AG09319 (cell line): ENCODE measurements at regions not wholly inside any gene's neighbourhood (a gene's known extent, or its start where the extent isn't known, plus 50 kb on each side); places are given as distances from the start of the nearest gene placed in this dataset.

Experiments used
- DNase-seq: peaks from one replicate; pipeline ENCODE4 v3.0.0-alpha.2; 2010; ENCODE audit warnings: low read depth; ENCODE audit errors: extremely low read depth
- TF ChIP-seq, protein P1 (sequence below): IDR thresholded peaks from 2 replicates; pipeline ENCODE4 v1.5.1; 2011; ENCODE audit warnings: low read depth, mild to moderate bottlenecking, inconsistent platforms, low read length, moderate library complexity

DNA sequence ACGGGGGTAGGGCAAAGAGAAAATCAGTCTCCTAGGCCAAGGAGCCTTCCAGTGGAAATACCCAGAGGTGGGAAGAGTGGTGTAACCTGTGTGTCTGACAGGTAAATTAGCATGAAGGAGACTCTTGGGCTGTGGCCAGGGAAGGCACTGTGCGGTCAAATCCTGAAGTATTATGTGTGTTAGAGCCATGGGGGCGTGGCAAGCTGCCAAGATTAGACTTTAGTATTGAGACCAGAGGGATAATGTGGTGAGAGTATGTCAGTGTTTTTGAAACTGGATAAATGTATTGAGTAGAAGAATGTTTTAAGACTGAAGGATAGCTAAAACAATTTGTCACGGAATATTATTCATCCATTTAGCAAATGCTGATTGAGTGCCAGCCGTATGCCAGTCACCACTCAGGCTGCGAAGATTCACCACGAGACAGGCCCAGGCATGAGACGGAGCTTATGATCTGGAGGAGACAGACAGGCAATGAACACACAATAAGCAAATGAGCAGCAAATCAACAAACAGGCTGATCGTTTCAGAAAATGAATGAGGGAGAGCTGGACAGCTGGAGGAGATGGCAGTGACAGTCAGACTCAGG is 445.9 kb downstream of the MCTP2 start:
- DNase-seq = no peak
- TF ChIP-seq, protein P1, sequence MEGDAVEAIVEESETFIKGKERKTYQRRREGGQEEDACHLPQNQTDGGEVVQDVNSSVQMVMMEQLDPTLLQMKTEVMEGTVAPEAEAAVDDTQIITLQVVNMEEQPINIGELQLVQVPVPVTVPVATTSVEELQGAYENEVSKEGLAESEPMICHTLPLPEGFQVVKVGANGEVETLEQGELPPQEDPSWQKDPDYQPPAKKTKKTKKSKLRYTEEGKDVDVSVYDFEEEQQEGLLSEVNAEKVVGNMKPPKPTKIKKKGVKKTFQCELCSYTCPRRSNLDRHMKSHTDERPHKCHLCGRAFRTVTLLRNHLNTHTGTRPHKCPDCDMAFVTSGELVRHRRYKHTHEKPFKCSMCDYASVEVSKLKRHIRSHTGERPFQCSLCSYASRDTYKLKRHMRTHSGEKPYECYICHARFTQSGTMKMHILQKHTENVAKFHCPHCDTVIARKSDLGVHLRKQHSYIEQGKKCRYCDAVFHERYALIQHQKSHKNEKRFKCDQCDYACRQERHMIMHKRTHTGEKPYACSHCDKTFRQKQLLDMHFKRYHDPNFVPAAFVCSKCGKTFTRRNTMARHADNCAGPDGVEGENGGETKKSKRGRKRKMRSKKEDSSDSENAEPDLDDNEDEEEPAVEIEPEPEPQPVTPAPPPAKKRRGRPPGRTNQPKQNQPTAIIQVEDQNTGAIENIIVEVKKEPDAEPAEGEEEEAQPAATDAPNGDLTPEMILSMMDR = no peak

DNA sequence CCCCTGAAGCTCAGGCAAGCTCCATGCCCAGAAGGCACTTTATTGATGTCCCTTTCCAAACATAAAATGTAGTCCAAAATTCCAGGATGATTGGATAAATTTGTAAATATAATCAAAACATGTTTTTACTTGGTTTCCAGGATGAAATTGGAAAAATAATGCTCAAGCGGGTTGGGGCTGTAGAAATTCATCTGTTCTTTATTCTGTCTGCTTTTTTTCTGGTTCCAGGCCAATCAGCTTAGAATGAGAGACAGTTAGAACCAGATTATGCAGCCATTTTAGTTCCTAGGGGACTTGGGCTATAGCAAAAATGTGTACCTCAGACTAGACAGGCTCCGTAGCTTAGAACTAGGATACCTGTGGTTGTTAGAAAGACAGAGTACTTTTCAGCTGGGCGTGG is 450.8 kb downstream of the MCTP2 start:
- no peak for DNase-seq
- TF ChIP-seq, protein P1 = no peak

DNA sequence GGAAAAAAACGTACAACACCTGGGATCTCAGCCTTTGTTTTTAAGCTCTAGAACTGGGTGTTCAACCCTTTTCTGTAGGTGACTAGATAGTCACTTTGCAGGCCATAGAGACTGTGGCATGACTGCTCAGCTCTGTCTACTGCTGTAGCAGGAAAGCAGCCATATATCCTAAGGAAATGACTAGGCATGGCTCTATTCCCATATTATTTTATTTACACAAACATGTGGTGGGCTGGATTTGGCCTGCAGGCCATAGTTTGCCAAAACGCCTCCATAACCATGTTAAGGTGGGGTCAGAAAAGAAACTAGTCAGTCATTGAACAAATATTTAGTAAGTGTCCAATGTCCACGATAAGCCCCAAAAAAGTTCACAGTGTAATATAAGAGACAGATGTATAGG is 452.5 kb downstream of the MCTP2 start:
- TF ChIP-seq, protein P1 = no peak

DNA sequence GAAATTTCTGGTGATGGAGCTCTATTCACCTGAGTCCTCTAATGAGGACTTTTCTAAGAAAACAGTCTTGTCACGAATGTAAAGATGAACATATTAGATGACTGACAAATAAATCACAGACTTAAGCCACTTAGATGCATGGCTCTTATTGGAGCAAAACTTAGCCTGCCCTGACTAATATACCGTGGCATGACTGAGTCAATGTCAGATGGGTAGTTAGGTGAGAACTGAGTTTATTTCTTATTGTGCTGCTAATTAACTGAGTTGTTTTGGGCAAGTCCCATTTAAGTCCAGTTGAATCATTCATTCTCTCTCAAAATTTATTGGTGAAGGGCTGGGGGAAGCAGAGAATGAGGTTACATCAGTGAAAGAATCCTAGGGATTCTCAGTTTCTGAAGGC is 459.8 kb downstream of the MCTP2 start:
- no peak for DNase-seq
- TF ChIP-seq, protein P1 = no peak

More for the DNA sequence above, 452.5 kb downstream of the MCTP2 start:
- no peak for DNase-seq

DNA sequence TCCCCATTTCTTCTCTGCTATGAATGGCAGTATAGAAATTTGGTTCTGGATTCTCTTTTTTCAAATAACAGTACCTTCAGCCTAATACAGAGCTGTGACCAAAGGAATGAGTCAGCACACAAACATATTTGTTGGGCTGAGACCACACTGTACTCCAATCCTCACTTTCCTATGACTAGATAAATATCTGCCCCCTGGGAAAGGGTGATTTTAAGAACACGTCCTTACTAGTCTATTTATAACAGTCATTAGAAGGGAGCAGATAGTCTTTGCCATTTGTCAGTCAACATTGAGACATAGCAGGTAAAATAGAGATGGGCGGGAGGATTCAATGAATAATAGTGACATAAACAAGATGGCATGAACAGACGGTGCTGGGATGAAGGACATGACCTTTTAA is 461.3 kb downstream of the MCTP2 start:
- no peak for DNase-seq
- TF ChIP-seq, protein P1 = no peak

DNA sequence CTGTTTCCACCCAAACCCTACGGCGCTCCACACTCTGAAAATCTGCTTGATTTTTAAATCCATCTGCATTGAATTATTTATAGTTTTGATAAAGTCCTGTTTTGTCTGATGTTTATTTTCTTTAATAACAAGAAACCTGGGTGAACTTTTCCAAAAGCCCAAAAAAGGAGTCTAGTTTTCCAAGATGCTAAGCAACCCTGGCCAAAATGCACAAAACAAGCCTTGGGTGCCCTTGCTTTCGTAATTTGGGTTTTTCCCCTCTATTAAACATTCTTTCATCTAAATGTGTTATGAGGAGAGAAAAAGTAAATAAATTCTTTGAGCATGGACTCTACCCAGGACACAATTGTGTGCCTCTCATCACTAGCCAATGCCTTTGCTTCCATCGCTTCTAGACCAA is 468.9 kb downstream of the MCTP2 start:
- TF ChIP-seq, protein P1 = no peak
- DNase-seq = no peak

DNA sequence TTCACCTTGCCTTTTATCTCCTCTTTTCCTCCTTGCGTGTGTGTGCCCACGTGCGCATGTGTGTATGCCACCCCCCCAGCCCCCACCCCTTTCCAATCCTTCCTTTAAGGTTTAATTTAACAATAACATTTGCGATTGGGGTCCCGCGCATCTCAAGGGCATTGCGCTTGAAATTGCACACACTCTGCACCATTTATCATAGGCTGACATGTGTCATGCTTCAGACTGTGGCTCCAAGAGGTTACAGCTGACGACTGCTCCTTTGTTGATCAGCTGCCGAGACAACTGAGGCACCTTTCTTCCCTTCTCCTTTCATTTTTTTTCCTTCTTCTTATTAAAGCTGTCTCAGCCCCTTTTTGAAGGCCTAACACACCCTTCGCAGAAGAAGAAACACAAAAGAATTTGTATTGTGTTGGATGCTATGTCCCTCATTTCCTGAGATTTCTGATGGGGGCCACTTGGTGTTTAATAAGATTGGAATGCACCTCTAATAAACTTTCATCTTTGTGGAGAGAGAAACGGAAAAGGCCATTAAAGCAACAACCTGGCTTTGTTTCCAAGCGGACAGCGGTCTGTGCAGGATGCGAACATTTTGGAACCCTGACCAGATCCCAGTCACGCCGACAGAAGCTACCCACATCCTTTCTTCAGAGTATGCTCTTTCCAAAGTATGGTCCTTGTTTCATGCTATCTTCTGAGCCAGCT is 470.1 kb downstream of the MCTP2 start:
- no peak for DNase-seq
- TF ChIP-seq, protein P1 = no peak
